ENCODE measurements at regions not wholly inside any gene's neighbourhood (a gene's known extent, or its start where the extent isn't known, plus 50 kb on each side); places are given as distances from the start of the nearest gene placed in this dataset.

DNA sequence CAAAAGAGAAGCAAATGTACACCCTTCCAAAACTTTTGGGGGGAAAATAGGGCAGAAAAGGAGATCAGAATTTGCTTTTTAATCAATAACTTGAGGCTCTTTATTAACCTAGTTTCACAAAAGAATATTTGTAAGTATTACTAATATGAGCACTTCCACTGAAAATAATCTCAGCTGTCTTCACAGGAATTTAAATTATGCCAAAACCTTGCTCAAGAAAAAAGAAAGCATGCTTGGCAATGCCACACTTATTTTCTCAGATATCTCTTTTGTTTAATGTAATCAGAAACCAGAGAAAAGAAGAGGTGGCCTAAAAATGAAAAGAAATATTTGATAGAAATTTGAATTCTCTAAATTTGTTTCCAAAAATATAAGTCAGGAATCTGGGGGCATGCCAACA lies 234.9 kb upstream of the GPC6 start:
- intact Hi-C loops (cut with DNase I) = no loop called here
- Histone ChIP-seq H3K36me3 (no peaks in the 10 kb centered on the region), H3K4me1 (no peaks in the 10 kb centered on the region), H3K27me3 (no peaks in the 10 kb centered on the region), H3K9me3 (no peaks in the 10 kb centered on the region), H3K4me3 (no peak overlapping the region), H3K27ac (no peak overlapping the region)
- TF ChIP-seq, protein P1, sequence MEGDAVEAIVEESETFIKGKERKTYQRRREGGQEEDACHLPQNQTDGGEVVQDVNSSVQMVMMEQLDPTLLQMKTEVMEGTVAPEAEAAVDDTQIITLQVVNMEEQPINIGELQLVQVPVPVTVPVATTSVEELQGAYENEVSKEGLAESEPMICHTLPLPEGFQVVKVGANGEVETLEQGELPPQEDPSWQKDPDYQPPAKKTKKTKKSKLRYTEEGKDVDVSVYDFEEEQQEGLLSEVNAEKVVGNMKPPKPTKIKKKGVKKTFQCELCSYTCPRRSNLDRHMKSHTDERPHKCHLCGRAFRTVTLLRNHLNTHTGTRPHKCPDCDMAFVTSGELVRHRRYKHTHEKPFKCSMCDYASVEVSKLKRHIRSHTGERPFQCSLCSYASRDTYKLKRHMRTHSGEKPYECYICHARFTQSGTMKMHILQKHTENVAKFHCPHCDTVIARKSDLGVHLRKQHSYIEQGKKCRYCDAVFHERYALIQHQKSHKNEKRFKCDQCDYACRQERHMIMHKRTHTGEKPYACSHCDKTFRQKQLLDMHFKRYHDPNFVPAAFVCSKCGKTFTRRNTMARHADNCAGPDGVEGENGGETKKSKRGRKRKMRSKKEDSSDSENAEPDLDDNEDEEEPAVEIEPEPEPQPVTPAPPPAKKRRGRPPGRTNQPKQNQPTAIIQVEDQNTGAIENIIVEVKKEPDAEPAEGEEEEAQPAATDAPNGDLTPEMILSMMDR (IDR thresholded peaks at IDR 0.05) = no peak
- ATAC-seq (no peak), DNase-seq (no peak)

DNA sequence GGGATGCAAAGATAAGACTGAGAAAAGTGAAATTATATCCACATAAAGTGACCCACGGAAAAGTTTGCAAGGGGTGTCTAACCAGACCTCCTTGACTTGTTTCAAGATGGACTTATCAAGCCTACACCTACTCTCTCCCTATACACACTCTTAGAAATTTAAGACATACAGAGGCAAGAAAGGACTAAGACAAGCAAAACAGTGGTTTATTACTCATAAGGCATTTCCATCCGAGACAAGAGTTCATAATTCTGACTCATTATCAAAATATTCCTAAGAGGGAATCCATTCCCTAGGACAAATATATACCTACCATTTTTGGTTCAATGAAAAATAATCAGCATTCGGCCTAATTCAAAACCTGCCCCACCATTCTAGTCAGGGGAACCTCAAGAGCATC lies 232.6 kb upstream of the GPC6 start:
- no peaks in the 10 kb centered on the region for H3K9me3 ChIP-seq
- H3K36me3 ChIP-seq = no peaks in the 10 kb centered on the region
- TF ChIP-seq, protein P1 (IDR thresholded peaks at IDR 0.05) = no peak
- no peaks in the 10 kb centered on the region for H3K4me1 ChIP-seq
- no peak for DNase-seq
- intact Hi-C loops (cut with DNase I) = no loop called here
- no peak overlapping the region for H3K27ac ChIP-seq
- no peak overlapping the region for H3K4me3 ChIP-seq
- H3K27me3 ChIP-seq = no peaks in the 10 kb centered on the region
- no peak for ATAC-seq

DNA sequence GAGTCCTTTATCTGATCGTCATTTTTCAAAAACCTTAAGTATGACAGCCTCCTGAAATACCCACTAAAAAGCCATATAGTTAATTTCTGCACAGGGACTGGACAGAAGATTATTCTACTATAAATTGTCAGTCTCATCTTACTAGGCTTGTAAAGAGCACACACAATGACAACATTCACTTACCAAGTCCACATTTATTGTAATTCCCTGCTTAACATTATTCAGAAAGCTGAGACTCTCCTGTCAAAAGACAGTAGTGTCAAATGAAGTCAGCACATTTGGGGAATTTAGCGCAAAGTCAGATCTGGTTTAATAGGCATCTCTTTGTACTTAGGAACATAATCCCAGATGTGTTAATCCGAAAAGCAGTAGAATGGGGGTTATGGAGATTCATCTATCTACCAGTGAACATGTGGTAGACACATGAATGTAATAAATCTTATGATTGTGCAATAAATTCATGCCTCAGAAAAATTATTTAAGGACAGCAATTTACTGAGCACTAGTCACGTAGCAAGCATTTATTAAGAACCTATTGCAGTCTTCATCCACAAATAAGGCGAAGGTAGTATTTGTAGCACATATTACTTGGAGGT lies 224.6 kb upstream of the GPC6 start:
- Histone ChIP-seq H3K36me3 (no peaks in the 10 kb centered on the region), H3K27me3 (no peaks in the 10 kb centered on the region), H3K4me1 (no peaks in the 10 kb centered on the region), H3K27ac (no peak overlapping the region), H3K9me3 (no peaks in the 10 kb centered on the region), H3K4me3 (no peak overlapping the region)
- TF ChIP-seq, protein P1 (IDR thresholded peaks at IDR 0.05) = no peak
- intact Hi-C loops (cut with DNase I) = no loop called here
- no peak for ATAC-seq
- no peak for DNase-seq

DNA sequence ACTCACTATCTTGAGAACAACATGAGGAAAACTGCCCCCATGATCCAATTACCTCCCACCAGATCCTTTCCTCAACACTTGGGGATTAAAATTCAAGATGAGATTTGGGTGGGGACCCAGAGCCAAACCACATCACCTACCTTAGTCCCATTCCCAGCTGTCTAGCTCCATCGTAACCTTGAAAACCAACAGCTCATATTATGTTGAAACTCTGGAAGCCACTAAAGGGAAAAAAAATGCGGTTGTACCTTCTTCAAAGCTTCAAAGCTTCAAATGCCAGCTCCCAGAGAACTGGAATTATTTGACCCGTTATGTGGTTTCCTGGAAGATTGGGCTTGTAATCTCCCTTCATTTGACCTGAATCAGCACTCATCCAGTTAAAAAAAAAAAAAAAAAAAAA lies 223.1 kb upstream of the GPC6 start:
- no peak for ATAC-seq

DNA sequence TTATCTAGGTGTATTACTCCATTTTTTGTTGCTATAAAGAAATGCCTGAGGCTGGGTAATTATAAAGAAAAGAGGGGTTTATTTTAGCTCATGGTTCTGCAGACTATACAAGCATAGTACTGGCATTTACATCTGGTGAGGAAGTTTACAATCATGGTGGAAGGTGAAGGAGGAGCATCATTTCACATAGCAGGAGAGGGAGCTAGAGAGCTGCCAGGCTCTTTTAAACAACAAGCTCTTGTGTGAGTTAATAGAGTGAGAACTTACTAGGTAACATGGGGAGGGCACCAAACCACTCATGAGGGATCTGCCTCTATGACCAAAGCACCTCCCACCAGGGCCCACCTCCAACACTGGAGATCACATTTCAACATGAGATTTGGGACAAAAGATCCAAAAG lies 221.7 kb upstream of the GPC6 start:
- no peaks in the 10 kb centered on the region for H3K27me3 ChIP-seq
- intact Hi-C loops (cut with DNase I) = no loop called here
- DNase-seq = no peak
- no peaks in the 10 kb centered on the region for H3K9me3 ChIP-seq
- H3K27ac ChIP-seq = no peak overlapping the region
- H3K4me1 ChIP-seq = no peaks in the 10 kb centered on the region
- no peak for ATAC-seq
- no peaks in the 10 kb centered on the region for H3K36me3 ChIP-seq
- TF ChIP-seq, protein P1 (IDR thresholded peaks at IDR 0.05) = no peak
- no peak overlapping the region for H3K4me3 ChIP-seq

More for the DNA sequence above, 223.1 kb upstream of the GPC6 start:
- Histone ChIP-seq H3K27me3 (no peaks in the 10 kb centered on the region), H3K9me3 (no peaks in the 10 kb centered on the region), H3K27ac (no peak overlapping the region), H3K4me1 (no peaks in the 10 kb centered on the region), H3K4me3 (no peak overlapping the region), H3K36me3 (no peaks in the 10 kb centered on the region)
- TF ChIP-seq, protein P1 (IDR thresholded peaks at IDR 0.05) = no peak
- intact Hi-C loops (cut with DNase I) = no loop called here
- no peak for DNase-seq

DNA sequence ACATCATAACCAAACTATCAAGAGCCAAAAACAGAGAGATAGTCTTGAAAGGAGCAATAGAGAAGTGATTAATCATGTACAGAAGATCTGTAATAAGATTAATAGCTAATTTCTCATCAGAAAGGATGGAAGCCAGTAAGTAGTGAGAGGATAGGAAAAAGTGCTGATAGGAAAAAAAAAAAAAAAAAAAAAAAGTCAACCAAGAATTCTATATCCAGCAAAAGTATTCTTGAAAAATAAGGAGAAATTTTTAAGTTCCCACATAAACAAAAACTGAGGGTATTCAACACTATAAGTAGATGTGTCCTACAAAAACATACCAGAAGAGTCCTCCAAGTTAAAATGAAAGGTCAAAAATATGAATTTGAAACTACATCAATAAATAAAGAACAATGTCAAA lies 218.7 kb upstream of the GPC6 start:
- Histone ChIP-seq H3K9me3 (no peaks in the 10 kb centered on the region), H3K27me3 (no peaks in the 10 kb centered on the region), H3K4me1 (no peaks in the 10 kb centered on the region), H3K27ac (no peak overlapping the region), H3K36me3 (no peaks in the 10 kb centered on the region), H3K4me3 (no peak overlapping the region)
- ATAC-seq = no peak
- intact Hi-C loops (cut with DNase I) = no loop called here
- DNase-seq = no peak
- TF ChIP-seq, protein P1 (IDR thresholded peaks at IDR 0.05) = no peak

Measured in upper lobe of right lung (tissue), 1 donor.